Vagina (tissue), 2 donors: ENCODE measurements at regions not wholly inside any gene's neighbourhood (a gene's known extent, or its start where the extent isn't known, plus 50 kb on each side); places are given as distances from the start of the nearest gene placed in this dataset.

ENCODE experiments used
- DNase-seq, 2 donors: peaks; one replicate each; pipeline ENCODE4 v3.0.0-alpha.2; 2017; ENCODE audit errors: extremely low spot score in 2 of 2
- H3K27ac ChIP-seq: fragments of 200-600 bp; sonication (generic); one replicate; pipeline ENCODE4 v1.5.1; 2019
- H3K27me3 ChIP-seq: fragments of 200-600 bp; sonication (generic); one replicate; pipeline ENCODE4 v1.5.1; 2019
- H3K36me3 ChIP-seq, 2 donors: fragments of 200-600 bp; sonication (generic); one replicate each; pipeline ENCODE4 v1.5.1; 2017 to 2019
- H3K4me1 ChIP-seq: fragments of 200-600 bp; sonication (generic); one replicate; pipeline ENCODE4 v1.5.1; 2019
- H3K4me3 ChIP-seq, 2 donors: fragments of 200-600 bp; sonication (generic); 1 replicate in 1 of 2; 2 replicates in 1 of 2; pipeline ENCODE4 v1.5.1; 2016 to 2019
- H3K9me3 ChIP-seq: fragments of 200-600 bp; sonication (generic); one replicate; pipeline ENCODE4 v1.5.1; 2019
- CTCF ChIP-seq, 3 experiments: fragments of 450-650 bp in 2 of 3; fragments of 200-600 bp in 1 of 3; sonication (generic) in 1 of 3; IDR thresholded peaks; one replicate each; pipeline ENCODE4 v1.5.1; 2017 to 2019; ENCODE audit warnings: antibody characterized with exemption in 3 of 3, mild to moderate bottlenecking in 2 of 3, moderate library complexity in 2 of 3
- POLR2A ChIP-seq, 2 donors: fragments of 450-650 bp; IDR thresholded peaks; one replicate each; pipeline ENCODE4 v1.6.1; 2017; ENCODE audit warnings: antibody characterized with exemption in 2 of 2, mild to moderate bottlenecking in 2 of 2, moderate library complexity in 2 of 2
- POLR2AphosphoS5 ChIP-seq, 2 donors: sonication (generic); formaldehyde crosslinking; IDR thresholded peaks; one replicate each; pipeline ENCODE4 v1.9.0; 2017; ENCODE audit warnings: antibody characterized with exemption in 2 of 2, mild to moderate bottlenecking in 2 of 2, low read depth in 1 of 2; ENCODE audit not compliant: insufficient read depth in 1 of 2
- intact Hi-C: fragments of 100-400 bp; cut with DNase I; formaldehyde crosslinking; loops from one replicate; pipeline ENCODE4 v1.15.1; 2023

DNA sequence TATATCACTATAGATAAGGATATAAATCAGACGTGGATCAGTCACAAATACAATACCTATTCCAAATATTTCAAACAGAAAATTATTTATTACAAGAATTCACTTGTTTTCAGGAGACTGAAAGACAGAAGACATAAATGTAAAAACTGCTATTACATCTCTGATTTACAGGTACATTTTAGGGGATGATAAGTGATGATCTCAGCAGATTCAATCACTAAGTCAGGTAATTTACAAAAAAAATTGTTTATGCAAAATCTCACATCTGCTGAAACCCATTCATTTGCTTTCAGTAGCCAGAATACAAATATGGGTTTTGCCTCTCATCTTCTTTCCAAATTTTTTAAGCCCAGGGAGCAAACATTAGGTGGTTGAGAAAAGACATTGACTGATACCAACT, 1648.4 kb upstream of the RAG2 start:
- TF ChIP-seq POLR2AphosphoS5 (IDR thresholded peaks at IDR 0.05; ENCODE audit: insufficient read depth in 1 of 2, low read depth in 1 of 2) (no peak), CTCF (IDR thresholded peaks at IDR 0.05) (no peak), POLR2A (IDR thresholded peaks at IDR 0.05) (no peak)
- no peaks in the 10 kb centered on the region for H3K36me3 ChIP-seq

DNA sequence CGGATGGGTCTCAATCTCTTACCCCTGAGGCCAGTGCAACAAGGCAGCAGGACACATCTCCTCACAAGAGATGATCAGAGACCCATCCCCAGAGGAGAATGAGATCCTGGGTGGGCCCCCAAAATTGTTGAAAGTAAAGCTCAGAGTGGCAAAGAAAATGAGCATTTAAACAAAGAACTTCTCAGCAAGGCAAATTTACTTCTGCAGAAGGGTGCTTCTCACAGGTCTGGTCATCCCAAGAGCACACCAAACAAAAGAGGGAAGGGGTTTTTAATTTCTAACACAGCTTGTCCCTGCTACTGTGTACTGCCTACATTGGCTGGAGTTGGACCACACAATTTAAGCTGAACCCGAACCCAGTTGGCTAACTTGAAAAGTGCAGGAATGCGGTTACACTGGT, 1628.6 kb upstream of the RAG2 start:
- no peak for DNase-seq
- Histone ChIP-seq H3K36me3 (no peaks in the 10 kb centered on the region), H3K27ac (no peak overlapping the region), H3K27me3 (no peaks in the 10 kb centered on the region), H3K9me3 (peaks cover 3% of the 10 kb centered on the region), H3K4me3 (no peak overlapping the region), H3K4me1 (no peaks in the 10 kb centered on the region)
- intact Hi-C loops = no loop called here
- TF ChIP-seq CTCF (IDR thresholded peaks at IDR 0.05) (no peak), POLR2A (IDR thresholded peaks at IDR 0.05) (no peak), POLR2AphosphoS5 (IDR thresholded peaks at IDR 0.05; ENCODE audit: insufficient read depth in 1 of 2, low read depth in 1 of 2) (no peak)

More for the DNA sequence above, 1648.4 kb upstream of the RAG2 start:
- no peak overlapping the region for H3K27ac ChIP-seq
- H3K9me3 ChIP-seq = no peaks in the 10 kb centered on the region
- no peaks in the 10 kb centered on the region for H3K27me3 ChIP-seq
- H3K4me1 ChIP-seq = no peaks in the 10 kb centered on the region
- no peak for DNase-seq
- no peak overlapping the region for H3K4me3 ChIP-seq
- intact Hi-C loops = no loop called here

DNA sequence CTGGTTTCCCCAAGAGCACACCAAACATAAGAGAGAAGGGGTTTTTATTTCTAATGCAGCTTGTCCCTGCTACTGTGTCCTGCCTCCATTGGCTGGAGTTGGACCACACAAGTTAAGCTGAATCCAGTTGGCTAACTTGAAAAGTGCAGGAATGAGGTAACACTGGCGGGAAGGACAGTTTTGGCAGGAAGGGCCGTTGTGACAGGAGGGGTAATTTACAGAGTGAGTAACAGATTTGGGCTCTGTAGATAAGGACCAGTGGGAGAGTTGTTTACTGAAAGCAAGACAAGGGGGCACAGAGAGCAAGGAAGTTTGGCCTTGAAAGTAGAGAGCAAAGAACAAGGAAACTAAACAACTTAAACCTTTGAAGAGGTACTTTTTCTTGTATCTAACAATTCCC, 1623.3 kb upstream of the RAG2 start:
- Histone ChIP-seq H3K36me3 (no peaks in the 10 kb centered on the region), H3K27ac (no peak overlapping the region), H3K4me3 (no peak overlapping the region), H3K27me3 (no peaks in the 10 kb centered on the region), H3K9me3 (no peaks in the 10 kb centered on the region), H3K4me1 (no peaks in the 10 kb centered on the region)
- DNase-seq = no peak
- intact Hi-C loops = no loop called here
- TF ChIP-seq POLR2A (IDR thresholded peaks at IDR 0.05) = no peak
- TF ChIP-seq CTCF (IDR thresholded peaks at IDR 0.05) = no peak
- TF ChIP-seq POLR2AphosphoS5 (IDR thresholded peaks at IDR 0.05; ENCODE audit: insufficient read depth in 1 of 2, low read depth in 1 of 2) = no peak

GRCh38 chr11:38219636-38220035, 1621.6 kb upstream of the RAG2 start:
- intact Hi-C loops = no loop called here
- Histone ChIP-seq H3K4me3 (no peak overlapping the region), H3K4me1 (no peaks in the 10 kb centered on the region), H3K27me3 (no peaks in the 10 kb centered on the region), H3K9me3 (no peaks in the 10 kb centered on the region), H3K36me3 (no peaks in the 10 kb centered on the region), H3K27ac (no peak overlapping the region)
- DNase-seq = no peak
- no peak for TF ChIP-seq POLR2AphosphoS5 (IDR thresholded peaks at IDR 0.05; ENCODE audit: insufficient read depth in 1 of 2, low read depth in 1 of 2)
- TF ChIP-seq CTCF (IDR thresholded peaks at IDR 0.05) = no peak
- TF ChIP-seq POLR2A (IDR thresholded peaks at IDR 0.05) = no peak

DNA sequence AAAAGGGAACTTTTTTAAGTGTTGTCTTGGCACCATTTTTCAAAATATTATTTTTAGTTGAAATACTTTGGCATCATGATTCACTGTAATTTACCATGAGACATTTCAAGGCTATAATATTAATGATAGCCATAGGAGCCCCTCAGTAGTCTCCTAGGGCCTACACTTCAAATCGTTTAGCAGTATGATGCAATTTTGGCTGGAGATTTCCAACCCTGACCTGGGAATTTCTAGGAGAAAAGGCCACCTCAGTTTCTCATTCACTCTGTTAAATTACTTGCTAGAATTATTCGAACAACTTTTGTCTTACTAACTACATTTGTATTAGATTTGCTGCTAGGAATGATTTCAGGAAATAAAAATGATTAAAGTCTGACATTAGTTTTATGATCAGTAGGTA, 1610.9 kb upstream of the RAG2 start:
- Histone ChIP-seq H3K4me3 (no peak overlapping the region), H3K27ac (no peak overlapping the region), H3K9me3 (no peaks in the 10 kb centered on the region), H3K36me3 (no peaks in the 10 kb centered on the region), H3K27me3 (no peaks in the 10 kb centered on the region), H3K4me1 (no peaks in the 10 kb centered on the region)
- TF ChIP-seq CTCF (IDR thresholded peaks at IDR 0.05) = no peak
- TF ChIP-seq POLR2A (IDR thresholded peaks at IDR 0.05) = no peak
- TF ChIP-seq POLR2AphosphoS5 (IDR thresholded peaks at IDR 0.05; ENCODE audit: insufficient read depth in 1 of 2, low read depth in 1 of 2) = no peak
- intact Hi-C loops = no loop called here
- no peak for DNase-seq
